HFFc6 (cell line): ENCODE measurements at regions not wholly inside any gene's neighbourhood (a gene's known extent, or its start where the extent isn't known, plus 50 kb on each side); places are given as distances from the start of the nearest gene placed in this dataset.

Experiments used
- DNase-seq: peaks from one replicate; pipeline ENCODE4 v3.0.0-alpha.2; 2018
- H3K27ac Mint-ChIP-seq: 2 replicates; pipeline ENCODE4 v1.8.0; 2020; ENCODE audit warnings: mild to moderate bottlenecking, mixed read lengths
- H3K27me3 Mint-ChIP-seq: 2 replicates; pipeline ENCODE4 v1.8.0; 2021; ENCODE audit warnings: mild to moderate bottlenecking, moderate library complexity, mixed read lengths; ENCODE audit not compliant: insufficient read depth
- H3K36me3 Mint-ChIP-seq: 2 replicates; pipeline ENCODE4 v1.8.0; 2021; ENCODE audit warnings: low read depth, mixed read lengths
- H3K4me1 Mint-ChIP-seq: 2 replicates; pipeline ENCODE4 v1.8.0; 2020; ENCODE audit warnings: low read depth, mixed read lengths
- H3K4me3 Mint-ChIP-seq: 2 replicates; pipeline ENCODE4 v1.8.0; 2020; ENCODE audit warnings: mild to moderate bottlenecking, moderate library complexity, mixed read lengths
- H3K9me3 Mint-ChIP-seq: 2 replicates; pipeline ENCODE4 v1.8.0; 2020; ENCODE audit warnings: mild to moderate bottlenecking, mixed read lengths
- TF ChIP-seq, protein P1 (sequence below): fragments of 200-600 bp; sonication (generic); IDR thresholded peaks from 2 replicates; pipeline ENCODE4 v1.5.0; 2021; ENCODE audit warnings: antibody characterized with exemption, mild to moderate bottlenecking

DNA sequence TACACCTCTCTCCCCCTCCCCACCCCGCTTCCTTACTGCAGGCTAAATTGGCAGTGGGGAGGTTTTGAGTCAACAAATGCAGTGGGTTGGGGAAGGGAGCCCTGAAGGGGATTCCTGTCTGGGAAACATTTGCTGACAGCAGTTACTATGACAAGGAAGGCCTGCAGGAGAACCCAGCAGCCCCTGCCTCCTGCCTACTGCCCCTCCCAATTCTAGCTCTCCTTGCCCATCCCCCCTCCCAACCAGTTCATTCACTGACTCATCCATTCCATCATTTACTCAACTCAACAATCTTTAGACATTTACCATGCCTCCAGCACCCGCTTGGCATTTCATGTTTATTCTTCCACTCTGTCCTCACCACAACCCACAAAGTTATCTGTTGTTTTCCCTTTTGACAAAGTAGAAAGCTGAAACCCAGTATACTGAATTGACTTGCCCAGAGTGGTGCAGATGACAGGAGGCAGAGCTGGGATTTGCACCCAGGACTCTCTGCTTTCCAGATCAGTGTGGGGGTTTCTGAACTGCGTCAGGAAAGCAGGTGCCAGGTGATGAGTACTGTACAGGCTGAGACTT is 75.0 kb downstream of the MAGEF1 start:
- no peak overlapping the region for H3K27ac Mint-ChIP-seq
- peak; percentile 70 for DNase-seq
- no peak overlapping the region; the same call in 1 of the 2 replicates for H3K4me3 Mint-ChIP-seq
- H3K27me3 Mint-ChIP-seq: peaks cover 25% of the 10 kb centered on the region
- TF ChIP-seq, protein P1, sequence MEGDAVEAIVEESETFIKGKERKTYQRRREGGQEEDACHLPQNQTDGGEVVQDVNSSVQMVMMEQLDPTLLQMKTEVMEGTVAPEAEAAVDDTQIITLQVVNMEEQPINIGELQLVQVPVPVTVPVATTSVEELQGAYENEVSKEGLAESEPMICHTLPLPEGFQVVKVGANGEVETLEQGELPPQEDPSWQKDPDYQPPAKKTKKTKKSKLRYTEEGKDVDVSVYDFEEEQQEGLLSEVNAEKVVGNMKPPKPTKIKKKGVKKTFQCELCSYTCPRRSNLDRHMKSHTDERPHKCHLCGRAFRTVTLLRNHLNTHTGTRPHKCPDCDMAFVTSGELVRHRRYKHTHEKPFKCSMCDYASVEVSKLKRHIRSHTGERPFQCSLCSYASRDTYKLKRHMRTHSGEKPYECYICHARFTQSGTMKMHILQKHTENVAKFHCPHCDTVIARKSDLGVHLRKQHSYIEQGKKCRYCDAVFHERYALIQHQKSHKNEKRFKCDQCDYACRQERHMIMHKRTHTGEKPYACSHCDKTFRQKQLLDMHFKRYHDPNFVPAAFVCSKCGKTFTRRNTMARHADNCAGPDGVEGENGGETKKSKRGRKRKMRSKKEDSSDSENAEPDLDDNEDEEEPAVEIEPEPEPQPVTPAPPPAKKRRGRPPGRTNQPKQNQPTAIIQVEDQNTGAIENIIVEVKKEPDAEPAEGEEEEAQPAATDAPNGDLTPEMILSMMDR: no peak
- H3K9me3 Mint-ChIP-seq: no peaks in the 10 kb centered on the region
- H3K4me1 Mint-ChIP-seq: no peaks in the 10 kb centered on the region
- H3K36me3 Mint-ChIP-seq: no peaks in the 10 kb centered on the region

DNA sequence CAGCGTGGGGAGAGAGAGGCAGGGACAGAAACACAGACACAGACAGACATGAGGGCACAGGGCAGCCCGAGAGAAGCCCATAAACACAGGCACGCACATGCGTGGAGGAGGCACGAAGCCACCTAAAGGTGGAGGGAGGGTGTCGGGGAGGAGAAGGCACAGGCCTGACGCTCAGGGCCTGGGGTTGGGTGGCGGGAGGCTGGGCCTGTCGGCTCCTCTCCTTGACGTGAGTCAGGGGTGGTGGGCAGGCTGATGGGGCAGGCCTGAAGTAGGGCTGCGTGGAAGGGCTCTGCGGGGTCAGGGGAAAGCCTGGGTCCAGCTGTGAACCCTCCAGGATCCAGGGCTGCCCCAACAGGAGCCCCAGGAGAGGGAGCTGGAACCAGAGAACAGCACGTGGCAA is 74.2 kb downstream of the EPHB3 start:
- Mint-ChIP-seq H3K27me3 (peaks cover 28% of the 10 kb centered on the region), H3K9me3 (no peaks in the 10 kb centered on the region), H3K36me3 (no peaks in the 10 kb centered on the region), H3K4me1 (no peaks in the 10 kb centered on the region), H3K27ac (no peak overlapping the region), H3K4me3 (no peak overlapping the region)
- TF ChIP-seq, protein P1: no peak
- DNase-seq: no peak

DNA sequence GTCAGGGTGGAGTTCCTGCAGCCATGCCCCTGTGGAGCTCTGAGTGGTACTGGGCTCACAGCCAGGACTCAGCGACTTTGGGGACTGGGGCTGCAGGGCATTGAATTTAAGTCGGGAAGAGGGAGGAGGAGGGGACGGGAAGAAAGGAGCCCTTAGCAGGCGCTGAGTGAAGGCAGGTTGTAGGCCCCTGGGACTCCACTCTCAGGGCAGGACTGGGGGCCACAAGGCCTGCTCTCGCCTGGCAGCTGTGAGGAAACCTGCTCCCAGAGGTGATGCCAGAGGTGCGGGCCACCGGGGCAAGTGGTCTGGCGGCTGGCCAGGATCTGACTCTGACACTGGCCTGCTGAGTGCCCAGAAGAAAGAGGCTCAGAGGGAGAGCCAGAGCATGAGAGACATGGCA is 73.5 kb downstream of the EPHB3 start:
- Mint-ChIP-seq H3K27me3 (peaks cover 26% of the 10 kb centered on the region), H3K4me1 (no peaks in the 10 kb centered on the region), H3K9me3 (no peaks in the 10 kb centered on the region), H3K4me3 (no peak overlapping the region), H3K27ac (no peak overlapping the region), H3K36me3 (no peaks in the 10 kb centered on the region)
- TF ChIP-seq, protein P1: no peak
- DNase-seq: no peak

DNA sequence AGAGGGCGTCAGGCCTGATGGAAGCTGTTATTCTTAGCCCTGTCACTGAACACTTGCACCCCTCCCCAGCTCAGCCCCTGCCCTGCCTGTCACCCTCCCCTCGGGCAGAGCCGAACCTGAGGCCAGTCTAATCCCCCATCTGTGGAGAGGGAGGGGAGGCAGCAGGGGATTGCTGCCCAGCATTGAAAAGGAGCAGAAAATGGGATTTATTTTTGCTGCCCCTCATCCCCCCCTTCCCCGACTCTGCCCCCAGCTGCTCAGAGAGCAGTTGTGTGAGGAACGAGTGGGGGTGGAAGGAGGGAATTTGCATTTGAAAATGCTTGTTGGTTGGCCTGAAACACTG is 71.6 kb downstream of the EPHB3 start:
- TF ChIP-seq, protein P1: no peak
- Mint-ChIP-seq H3K36me3 (no peaks in the 10 kb centered on the region), H3K4me1 (no peaks in the 10 kb centered on the region), H3K27me3 (peaks cover 30% of the 10 kb centered on the region), H3K4me3 (no peak overlapping the region), H3K9me3 (no peaks in the 10 kb centered on the region), H3K27ac (no peak overlapping the region)
- DNase-seq: no peak

DNA sequence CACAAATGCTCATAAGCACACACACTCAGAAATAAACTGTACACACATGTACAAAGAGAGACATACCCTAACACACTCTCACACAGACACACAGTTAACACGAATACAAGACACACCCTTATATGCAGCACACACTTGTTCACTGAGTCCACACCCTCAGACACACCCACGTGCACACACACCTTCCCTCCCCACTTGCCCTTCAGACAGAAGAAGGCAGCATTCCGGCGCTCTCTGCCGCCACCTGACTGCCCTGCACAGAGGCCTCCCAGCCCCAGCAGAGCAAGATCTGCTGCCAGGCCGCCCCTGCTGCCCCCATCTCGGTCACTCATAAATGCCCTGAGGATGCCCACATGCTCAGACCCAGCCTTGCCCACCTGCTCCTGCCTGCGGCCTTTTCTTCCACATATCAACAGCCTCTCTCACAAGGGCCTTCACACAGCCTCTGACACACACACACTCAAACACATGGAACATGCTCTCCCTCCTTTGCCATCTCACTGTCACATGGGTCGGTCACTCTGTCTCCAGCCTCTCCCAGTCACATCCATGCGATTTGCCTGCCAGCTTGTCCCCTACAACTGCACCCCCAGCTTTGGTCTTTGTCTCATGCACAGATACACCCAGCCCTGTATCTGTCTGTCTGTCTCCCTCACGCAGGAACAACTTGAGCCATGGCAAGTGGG is 71.1 kb downstream of the EPHB3 start:
- no peak overlapping the region for H3K27ac Mint-ChIP-seq
- H3K27me3 Mint-ChIP-seq: peaks cover 30% of the 10 kb centered on the region
- no peaks in the 10 kb centered on the region for H3K36me3 Mint-ChIP-seq
- no peaks in the 10 kb centered on the region for H3K4me1 Mint-ChIP-seq
- no peak overlapping the region for H3K4me3 Mint-ChIP-seq
- TF ChIP-seq, protein P1: no peak
- DNase-seq: no peak
- no peaks in the 10 kb centered on the region for H3K9me3 Mint-ChIP-seq
